GM23338 (cell line): ENCODE measurements at regions not wholly inside any gene's neighbourhood (a gene's known extent, or its start where the extent isn't known, plus 50 kb on each side); places are given as distances from the start of the nearest gene placed in this dataset.

Experiments
- CREB1 ChIP-seq: fragments of 250-450 bp; sonication (Bioruptor Pico); IDR thresholded peaks from 2 replicates; pipeline ENCODE4 v1.5.0; 2020; ENCODE audit warnings: low read depth, mild to moderate bottlenecking, moderate library complexity
- CTCF ChIP-seq, 2 experiments: fragments of 200-600 bp in 1 of 2; sonication (generic) in 1 of 2; conservative IDR thresholded peaks; 2 replicates each; pipeline versions ENCODE4 v1.5.1 to v1.6.1; 2016 to 2017; ENCODE audit warnings: antibody characterized with exemption in 2 of 2, low read depth in 2 of 2, mild to moderate bottlenecking in 2 of 2, moderate library complexity in 1 of 2
- EZH2 ChIP-seq: fragments of 200-600 bp; sonication (generic); IDR thresholded peaks from one replicate; pipeline ENCODE4 v1.8.0; 2017; ENCODE audit warnings: antibody characterized with exemption, mild to moderate bottlenecking, low read depth; ENCODE audit not compliant: unreplicated experiment
- NANOG ChIP-seq: IDR thresholded peaks from 2 replicates; pipeline ENCODE4 v1.6.1; 2016; ENCODE audit warnings: antibody characterized with exemption, borderline replicate concordance
- POLR2AphosphoS5 ChIP-seq: IDR thresholded peaks from 2 replicates; pipeline ENCODE4 v1.6.1; 2016; ENCODE audit warnings: antibody characterized with exemption, low read depth

GRCh38 chr9:80401243-80401642 is 829.5 kb downstream of the TLE4 start:
- TF ChIP-seq EZH2: no peak
- TF ChIP-seq CTCF (conservative IDR thresholded peaks at IDR 0.05; ENCODE audit: low read depth in 2 of 2): no peak
- no peak for TF ChIP-seq POLR2AphosphoS5
- no peak for TF ChIP-seq NANOG
- TF ChIP-seq CREB1 (CRISPR knock-in tag): no peak
